ENCODE measurements at regions not wholly inside any gene's neighbourhood (a gene's known extent, or its start where the extent isn't known, plus 50 kb on each side); places are given as distances from the start of the nearest gene placed in this dataset.

DNA sequence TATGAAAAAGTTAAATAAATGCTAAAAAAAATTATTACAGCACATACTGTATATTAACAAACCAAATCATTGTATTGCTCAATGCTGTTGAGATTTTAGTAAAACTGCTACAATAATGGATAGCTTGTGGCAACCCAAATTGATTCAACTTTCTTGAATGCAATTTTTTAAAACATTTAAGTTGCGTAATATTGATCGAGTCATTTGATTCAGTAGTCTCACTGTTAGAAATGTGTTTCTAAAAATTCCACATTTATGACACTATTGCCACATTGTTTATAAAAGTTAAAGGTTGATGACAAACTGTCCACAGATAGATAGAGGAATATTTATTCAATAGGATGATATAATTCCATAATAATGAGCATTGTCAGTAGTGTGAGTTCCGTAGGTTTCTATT is 640.7 kb upstream of the CRIM1 start:
- TF ChIP-seq, protein P1, sequence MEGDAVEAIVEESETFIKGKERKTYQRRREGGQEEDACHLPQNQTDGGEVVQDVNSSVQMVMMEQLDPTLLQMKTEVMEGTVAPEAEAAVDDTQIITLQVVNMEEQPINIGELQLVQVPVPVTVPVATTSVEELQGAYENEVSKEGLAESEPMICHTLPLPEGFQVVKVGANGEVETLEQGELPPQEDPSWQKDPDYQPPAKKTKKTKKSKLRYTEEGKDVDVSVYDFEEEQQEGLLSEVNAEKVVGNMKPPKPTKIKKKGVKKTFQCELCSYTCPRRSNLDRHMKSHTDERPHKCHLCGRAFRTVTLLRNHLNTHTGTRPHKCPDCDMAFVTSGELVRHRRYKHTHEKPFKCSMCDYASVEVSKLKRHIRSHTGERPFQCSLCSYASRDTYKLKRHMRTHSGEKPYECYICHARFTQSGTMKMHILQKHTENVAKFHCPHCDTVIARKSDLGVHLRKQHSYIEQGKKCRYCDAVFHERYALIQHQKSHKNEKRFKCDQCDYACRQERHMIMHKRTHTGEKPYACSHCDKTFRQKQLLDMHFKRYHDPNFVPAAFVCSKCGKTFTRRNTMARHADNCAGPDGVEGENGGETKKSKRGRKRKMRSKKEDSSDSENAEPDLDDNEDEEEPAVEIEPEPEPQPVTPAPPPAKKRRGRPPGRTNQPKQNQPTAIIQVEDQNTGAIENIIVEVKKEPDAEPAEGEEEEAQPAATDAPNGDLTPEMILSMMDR (IDR thresholded peaks at IDR 0.05; ENCODE audit: low read length, missing control alignments), result no peak
- DNase-seq (ENCODE audit: low read depth), result no peak
- no peak overlapping the region for H3K4me3 ChIP-seq (replicated peaks; ENCODE audit: low read depth, low read length)

DNA sequence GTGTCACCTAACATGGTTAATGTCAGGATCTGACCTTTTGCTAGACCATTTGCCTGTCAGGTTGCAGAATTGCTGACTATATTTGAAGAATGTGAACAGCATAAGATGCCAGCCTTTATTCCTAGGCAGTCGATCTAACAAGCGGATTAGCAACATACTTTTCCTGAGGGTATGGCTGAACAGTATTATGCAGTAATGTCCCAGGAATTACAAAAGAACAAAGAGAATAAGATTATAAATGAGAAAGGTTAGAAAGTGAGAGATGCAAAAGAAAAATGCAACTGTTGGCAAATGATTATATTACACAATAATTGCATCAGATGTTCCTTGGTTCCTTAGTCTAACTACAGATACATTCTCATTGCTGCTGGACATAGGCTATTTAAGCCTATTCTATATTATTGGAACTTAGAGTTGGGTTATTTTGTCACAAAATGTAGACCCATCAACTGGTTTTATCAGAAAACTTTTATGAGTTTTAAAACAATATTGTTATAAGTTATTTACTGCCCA is 647.1 kb upstream of the CRIM1 start:
- no peak for DNase-seq (ENCODE audit: low read depth)
- TF ChIP-seq, protein P1 (IDR thresholded peaks at IDR 0.05; ENCODE audit: low read length, missing control alignments), result no peak
- no peak overlapping the region for H3K4me3 ChIP-seq (replicated peaks; ENCODE audit: low read depth, low read length)

DNA sequence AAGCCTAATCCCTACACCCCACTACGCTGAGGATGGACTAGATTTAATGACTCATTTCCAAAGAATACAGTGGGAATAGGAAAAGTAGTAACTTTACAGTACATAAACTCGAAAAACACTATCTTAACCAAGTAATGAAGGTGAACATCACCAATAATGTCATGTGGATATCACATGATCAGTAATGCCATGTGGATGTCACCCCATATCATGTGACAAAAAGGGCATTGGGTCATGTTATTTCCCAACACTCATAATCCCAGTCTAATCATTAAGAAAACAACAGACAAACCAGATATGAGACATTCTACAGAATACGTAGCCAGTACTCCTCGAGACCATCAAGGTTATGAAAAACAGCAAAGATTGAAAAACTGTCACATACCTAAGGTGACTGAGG is 667.3 kb upstream of the CRIM1 start:
- TF ChIP-seq, protein P1 (IDR thresholded peaks at IDR 0.05; ENCODE audit: low read length, missing control alignments), result no peak
- DNase-seq (ENCODE audit: low read depth), result no peak
- no peak overlapping the region for H3K4me3 ChIP-seq (replicated peaks; ENCODE audit: low read depth, low read length)

DNA sequence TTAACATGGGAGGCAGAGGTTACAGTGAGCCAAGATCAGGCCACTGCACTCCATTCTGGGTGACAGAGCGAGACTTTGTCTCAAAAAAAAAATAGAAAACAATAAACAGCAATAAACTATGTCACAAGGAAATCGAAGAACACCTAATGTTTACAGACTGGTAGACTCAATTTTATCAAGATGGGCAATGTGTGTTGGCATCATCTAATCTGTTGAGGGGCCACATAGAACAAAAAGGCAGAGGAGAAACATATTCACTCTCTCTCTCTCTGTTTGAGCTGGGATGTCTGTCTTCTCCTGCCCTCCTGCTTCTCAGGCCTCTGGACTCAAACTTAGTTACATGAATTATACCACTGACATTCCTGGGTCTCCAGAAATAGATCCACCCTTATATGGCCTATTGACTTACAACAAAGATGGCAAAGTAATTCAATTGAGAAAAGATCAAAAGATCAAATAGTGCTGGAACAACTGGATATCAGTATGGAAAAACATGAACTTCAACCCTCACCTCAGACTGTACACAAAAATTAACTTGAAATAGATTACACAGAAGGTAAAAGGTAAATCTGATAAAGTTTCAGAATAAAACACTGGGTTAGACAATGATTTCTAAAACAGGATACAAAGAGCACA is 703.8 kb upstream of the CRIM1 start:
- TF ChIP-seq, protein P1 (IDR thresholded peaks at IDR 0.05; ENCODE audit: low read length, missing control alignments), result no peak
- H3K4me3 ChIP-seq (replicated peaks; ENCODE audit: low read depth, low read length), result no peak overlapping the region
- DNase-seq (ENCODE audit: low read depth), result no peak

DNA sequence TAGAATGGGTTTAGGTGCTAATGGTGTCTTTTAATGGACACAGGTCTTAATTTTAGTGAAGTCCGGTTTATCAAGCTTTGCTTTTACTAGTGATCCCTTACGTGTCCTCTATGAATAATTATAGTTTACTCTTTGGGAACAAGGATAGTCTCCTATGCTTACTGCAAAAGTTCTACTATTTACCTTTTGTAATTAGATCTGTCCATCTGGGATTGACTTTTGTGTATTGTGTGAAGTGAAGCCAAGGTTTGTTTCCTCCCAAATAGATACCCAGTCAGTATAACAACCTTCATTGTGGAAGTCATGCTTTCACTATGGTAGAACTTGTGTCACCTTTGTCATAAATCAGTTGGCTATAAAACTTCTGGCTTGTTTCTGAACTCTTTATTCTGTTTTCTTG is 740.9 kb upstream of the CRIM1 start:
- no peak for DNase-seq (ENCODE audit: low read depth)
- H3K4me3 ChIP-seq (replicated peaks; ENCODE audit: low read depth, low read length), result no peak overlapping the region
- TF ChIP-seq, protein P1 (IDR thresholded peaks at IDR 0.05; ENCODE audit: low read length, missing control alignments), result no peak

DNA sequence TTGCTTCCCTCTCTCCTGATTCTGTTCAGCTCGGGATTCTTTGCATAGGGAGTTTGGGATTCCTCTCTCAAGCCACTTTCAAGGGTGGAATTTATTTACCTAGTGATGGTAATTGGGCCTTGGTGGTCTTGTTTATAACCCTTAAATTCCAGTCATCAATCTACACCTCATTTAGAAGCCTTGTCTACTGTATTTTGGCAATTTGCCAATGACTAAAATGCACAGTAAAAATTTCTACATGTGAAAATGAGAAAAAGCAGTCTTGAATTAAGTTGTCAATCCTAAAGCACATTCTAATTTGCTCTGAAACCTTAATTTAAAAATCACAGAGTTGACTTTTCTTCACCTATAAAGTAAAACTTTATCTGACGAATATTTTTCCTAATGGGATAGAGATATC is 749.2 kb upstream of the CRIM1 start:
- H3K4me3 ChIP-seq (replicated peaks; ENCODE audit: low read depth, low read length), result no peak overlapping the region
- no peak for DNase-seq (ENCODE audit: low read depth)
- TF ChIP-seq, protein P1 (IDR thresholded peaks at IDR 0.05; ENCODE audit: low read length, missing control alignments), result no peak

DNA sequence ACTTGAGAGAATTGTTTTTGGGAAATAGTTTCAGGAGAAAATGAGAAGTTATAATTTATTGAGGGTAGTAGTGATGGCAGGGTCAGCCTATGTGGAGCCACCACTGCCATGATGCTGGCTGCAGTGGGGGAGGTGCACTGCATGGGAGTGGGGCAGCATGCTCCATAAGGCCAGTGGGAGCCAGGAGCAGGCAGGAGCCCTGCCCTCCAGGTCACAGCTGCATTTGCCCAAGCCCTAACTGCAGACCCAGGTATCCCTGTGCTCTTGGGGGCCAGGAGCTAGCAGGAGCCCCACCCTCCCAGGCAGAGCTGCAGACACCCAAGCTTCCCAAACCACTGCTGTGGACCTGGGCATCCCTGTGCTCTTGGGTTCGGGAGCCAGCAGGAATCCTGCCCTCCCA is 757.3 kb upstream of the CRIM1 start:
- TF ChIP-seq, protein P1 (IDR thresholded peaks at IDR 0.05; ENCODE audit: low read length, missing control alignments), result no peak
- no peak overlapping the region for H3K4me3 ChIP-seq (replicated peaks; ENCODE audit: low read depth, low read length)
- DNase-seq (ENCODE audit: low read depth), result no peak
